ENCODE measurements at regions not wholly inside any gene's neighbourhood (a gene's known extent, or its start where the extent isn't known, plus 50 kb on each side); places are given as distances from the start of the nearest gene placed in this dataset.

DNA sequence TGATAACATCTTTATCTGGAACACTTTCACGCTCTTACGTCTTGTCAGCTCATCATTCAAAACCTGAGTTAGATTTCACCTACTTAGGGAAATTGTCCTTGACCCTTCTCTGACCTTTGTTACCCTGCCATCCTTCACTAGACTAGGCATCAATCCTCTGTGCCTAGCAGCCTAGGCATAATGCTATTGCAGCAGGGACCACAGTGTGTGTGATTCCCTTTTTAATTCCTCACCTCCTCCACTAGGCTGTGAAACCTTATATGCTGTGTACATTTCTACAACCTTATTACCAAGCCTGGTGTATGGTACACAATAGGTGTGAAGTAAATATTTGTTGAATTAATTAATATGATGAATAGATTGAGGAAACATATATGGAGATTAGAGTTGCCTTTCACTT lies 66.7 kb upstream of the DEFB112 start:
- TF ChIP-seq, protein P1, sequence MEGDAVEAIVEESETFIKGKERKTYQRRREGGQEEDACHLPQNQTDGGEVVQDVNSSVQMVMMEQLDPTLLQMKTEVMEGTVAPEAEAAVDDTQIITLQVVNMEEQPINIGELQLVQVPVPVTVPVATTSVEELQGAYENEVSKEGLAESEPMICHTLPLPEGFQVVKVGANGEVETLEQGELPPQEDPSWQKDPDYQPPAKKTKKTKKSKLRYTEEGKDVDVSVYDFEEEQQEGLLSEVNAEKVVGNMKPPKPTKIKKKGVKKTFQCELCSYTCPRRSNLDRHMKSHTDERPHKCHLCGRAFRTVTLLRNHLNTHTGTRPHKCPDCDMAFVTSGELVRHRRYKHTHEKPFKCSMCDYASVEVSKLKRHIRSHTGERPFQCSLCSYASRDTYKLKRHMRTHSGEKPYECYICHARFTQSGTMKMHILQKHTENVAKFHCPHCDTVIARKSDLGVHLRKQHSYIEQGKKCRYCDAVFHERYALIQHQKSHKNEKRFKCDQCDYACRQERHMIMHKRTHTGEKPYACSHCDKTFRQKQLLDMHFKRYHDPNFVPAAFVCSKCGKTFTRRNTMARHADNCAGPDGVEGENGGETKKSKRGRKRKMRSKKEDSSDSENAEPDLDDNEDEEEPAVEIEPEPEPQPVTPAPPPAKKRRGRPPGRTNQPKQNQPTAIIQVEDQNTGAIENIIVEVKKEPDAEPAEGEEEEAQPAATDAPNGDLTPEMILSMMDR (IDR thresholded peaks at IDR 0.05): no peak
- no peak for TF ChIP-seq EP300 (IDR thresholded peaks at IDR 0.05)
